HG03342 (cell line): ENCODE measurements at regions not wholly inside any gene's neighbourhood (a gene's known extent, or its start where the extent isn't known, plus 50 kb on each side); places are given as distances from the start of the nearest gene placed in this dataset.

Experiments
- ATAC-seq: cut with Tn5 transposase; IDR thresholded peaks from one replicate; pipeline ENCODE4 v1.9.1; 2021; ENCODE audit warnings: mild to moderate bottlenecking, moderate library complexity; ENCODE audit not compliant: unreplicated experiment

DNA sequence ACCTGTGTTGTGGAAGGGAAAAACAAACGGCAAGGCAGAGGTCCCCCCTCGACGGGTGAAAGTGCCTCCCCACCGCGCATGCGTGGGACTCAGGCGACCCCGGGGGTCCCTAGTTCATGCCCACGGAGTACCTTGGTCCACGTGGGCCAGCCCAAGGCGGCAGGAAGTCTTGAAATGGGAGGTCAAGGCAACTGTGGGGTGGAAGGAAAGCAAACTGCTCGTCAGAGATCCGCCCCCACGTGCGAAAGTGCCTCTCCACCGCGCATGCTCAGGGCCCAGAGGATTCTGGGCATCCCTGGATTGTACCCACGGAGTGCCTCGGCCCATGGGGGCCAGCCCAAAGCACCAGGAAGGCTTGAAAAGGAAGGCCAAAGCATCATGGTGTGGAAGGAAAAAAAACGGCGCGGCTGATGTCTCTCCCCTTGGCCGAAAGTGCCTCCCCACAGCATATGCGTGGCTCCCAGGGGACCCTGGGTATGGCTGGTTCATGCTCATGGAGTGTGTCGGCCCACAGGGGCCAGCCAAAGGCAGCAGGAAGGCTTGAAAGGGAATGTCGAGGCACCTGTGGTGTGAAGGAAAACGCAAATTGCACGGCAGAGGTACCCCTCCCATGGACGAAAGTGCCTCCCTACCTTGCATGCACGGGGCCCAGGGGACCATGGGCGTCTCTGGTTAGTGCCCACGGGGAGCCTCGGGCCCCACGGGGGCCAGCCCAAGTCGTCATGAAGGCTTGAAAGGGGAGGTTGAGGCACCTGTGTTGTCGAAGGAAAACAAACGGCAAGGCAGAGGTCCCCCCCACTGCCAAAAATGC lies 369.7 kb downstream of the ALG10 start:
- ATAC-seq: no peak

DNA sequence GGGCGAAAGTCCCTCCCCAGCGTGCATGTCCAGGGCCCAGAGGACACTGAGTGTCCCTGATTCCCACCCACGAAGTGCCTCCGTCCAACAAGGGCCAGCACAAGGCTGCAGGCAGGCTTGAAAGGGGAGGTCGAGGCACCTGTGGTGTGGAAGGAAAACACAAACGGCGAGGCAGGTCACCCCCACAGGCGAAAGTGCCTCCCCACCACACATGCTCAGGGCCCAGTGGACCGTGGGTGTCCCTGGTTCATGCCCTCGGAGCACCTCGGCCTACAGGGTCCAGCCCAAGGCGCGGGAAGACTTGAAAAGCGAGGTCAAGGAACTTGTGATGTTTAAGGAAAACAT lies 370.4 kb downstream of the ALG10 start:
- ATAC-seq: no peak

DNA sequence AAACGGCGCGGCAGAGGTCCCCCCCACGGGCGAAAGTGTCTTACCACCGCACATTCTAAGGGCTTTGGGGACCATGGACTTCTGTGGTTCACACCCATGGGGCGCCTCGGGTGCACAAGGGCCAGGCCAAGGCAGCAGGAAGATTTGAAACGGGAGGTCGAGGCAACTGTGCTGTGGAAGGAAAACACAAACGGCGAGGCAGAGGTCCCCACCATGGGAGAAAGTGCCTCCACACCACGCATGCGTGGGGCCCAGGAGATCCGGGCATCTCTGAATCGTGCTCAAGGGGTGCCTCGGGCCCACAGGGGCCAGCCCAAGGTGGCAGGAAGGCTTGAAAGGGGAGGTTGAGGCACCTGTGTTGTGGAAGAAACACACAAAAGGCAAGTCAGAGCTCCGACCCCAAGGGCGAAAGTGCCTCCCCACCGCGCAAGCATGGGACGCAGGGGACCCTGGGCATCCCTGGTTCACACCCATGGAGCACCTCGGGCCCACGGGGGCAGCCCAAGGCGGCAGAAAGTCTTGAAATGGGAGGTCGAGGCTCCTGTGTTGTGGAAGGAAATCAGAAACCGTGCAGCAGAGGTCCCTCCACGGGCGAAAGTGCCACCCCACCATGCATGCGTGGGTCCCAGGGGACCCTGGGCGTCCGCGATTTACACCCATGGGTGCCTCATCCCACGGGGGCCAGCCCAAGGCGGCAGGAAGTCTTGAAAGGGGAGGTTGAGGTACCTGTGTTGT lies 371.0 kb downstream of the ALG10 start:
- no peak for ATAC-seq

DNA sequence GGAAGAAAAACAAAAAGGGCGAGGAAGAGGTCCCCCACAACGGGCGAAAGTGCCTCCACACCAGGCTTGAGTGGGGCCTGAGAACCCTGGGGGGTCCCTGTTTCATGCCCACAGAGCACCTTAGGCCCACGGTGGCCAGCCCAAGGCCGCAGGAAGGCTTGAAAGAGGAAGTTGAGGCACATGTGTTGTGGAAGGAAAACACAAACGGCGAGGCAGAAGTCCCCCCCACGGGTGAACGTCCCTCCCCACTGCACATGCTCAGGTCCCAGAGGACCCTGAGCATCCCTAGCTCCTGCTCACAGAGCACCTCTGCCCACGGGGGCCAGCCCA lies 371.5 kb downstream of the ALG10 start:
- ATAC-seq: no peak

DNA sequence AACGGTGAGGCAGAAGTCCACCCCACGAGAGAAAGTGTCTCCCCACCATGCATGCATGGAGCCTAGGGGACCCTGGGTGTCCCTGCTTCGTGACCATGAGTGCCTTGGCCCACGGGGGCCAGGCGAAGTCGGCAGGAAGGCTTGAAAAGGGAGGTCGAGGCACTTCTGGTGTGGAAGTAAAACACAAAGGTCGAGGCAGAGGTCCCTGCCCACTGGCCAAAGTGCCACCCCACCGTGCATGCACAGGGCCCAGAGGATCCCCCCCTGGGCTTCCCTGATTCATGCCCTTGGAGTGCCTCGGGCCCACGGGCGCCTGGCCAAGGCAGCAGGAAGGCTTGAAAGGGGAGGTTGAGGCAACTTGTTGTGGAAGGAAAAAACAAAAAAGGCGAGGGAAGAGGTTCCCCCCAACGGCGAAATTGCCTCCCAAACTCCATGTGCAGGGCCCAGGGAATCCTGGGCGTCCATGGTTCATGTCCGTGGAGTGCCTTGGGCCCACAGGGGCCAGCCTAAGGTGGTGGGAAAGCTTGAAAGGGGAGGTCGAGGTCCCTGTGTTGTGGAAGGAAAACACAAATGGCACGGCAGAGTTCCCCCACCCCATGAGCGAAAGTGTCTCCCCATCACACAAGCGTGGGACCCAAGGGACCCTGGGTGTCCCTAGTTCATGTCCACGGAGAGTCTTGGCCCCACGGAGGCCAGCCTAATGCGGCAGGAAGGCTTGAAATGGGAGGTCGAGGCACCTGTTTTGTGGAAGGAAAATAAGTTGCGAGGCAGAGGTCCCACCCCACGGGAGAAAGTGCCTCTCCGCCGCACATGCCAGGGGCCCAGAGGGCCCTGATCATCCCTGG lies 372.1 kb downstream of the ALG10 start:
- no peak for ATAC-seq

DNA sequence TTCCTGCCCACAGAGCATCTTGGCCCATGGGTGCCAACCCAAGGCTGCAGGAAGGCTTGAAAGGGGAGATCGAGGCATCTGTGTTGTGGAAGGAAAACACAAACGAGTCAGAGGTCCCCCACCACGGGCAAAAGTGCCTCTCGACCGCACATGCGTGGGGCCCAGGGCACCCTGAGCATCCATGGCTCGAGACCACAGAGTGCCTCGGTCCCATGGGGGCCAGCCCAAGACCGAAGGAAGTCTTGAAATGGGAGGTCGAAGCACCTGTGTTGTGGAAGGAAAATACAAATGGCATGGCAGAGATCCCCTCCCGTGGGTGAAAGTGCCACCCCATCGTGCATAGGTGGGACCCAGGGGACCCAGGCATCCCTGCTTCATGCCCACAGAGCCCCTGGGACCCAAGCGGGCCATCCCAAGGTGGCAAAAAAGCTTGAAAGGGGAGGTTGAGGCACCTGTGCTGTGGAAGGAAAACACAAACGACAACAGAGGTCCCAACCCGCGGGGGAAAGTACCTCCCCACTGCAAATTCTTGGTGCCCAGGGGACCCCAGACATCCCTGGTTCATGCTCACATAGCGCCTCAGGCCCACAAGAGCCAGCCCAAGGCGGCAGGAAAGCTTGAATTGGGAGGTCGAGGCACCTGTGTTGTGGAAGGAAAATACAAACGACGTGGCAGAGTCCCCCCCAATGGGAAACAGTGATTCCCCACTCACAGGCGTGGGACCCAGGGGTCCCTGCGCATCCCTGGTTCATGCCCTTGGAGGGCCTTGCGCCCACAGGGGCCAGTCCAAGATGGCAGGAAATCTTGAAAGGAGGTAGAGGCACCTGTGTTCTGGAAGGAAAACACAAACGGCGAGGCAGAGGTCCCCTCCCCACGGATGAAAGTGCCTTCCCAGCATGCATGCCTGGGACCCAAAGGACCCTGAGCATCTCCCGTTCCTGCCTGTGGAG lies 373.0 kb downstream of the ALG10 start:
- no peak for ATAC-seq

DNA sequence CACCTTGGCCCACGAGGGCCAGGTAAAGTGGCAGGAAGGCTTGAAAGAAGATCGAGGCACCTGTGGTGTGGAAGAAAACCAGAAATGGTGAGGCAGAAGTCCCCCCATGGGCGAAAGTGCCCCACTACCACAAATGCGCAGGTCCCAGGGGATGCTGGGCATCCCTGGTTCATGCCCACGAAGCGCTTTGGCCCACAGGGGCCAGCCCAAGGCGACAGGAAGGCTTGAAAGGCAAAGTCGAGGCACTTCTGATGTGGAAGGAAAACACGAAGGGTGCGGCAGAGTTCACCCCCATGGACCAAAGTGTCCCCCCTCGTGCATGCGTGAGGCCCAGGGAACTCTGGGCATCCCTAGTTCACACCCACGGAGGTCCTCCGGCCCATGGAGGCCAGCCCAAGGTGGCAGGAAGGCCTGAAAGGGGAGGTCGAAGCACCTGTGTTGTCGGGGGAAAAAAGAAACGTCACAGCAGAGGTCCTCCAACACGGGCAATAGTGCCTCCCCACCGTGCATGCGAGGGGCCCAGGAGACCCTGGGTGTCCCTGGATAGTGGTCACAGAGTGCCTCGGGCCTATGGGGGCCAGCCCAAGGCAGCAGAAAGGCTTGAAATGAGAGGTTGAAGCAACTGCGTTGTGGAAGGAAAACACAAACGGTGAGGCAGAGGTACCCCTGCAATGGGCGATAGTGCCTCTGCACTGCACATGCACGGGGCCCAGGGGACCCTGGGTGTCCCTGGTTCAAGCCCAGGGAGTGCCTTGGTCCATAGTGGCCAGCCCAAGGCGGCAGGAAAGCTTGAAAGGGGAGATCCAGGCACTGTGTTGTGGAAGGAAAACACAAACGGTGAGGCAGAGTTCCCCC lies 373.9 kb downstream of the ALG10 start:
- ATAC-seq: no peak

DNA sequence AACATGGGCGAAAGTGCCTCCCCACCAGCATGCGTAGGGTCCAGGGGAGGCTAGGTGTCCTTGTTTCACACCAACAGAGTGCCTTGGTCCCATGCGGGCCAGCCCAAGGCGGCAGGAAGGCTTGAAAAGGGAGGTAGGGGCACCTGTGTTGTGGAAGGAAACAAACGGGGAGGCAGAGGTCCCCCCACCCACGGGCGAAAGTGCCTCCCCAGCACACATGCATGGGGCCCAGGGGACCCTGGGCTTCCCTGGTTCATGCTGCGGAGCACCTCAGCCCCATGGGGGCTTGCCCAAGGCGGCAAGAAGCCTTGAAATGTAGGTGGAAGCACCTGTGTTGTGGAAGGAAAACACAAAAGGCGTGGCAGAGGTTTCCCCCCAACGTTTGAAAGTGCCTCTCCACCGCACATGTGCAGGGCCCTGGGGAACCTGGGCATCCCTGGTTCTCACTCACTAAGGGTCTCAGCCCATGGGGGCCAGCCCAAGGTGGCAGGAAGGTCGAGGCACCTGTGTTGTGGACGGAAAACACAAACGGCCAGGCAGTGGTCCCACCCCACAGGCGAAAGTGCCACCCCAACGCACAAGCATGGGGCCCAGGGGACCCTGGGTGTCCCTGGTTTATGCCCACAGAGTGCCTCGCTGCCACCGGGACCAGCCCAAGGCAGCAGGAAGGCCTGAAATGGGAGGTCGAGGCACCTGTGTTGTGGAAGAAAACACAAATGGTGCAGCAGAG lies 374.7 kb downstream of the ALG10 start:
- ATAC-seq: no peak

DNA sequence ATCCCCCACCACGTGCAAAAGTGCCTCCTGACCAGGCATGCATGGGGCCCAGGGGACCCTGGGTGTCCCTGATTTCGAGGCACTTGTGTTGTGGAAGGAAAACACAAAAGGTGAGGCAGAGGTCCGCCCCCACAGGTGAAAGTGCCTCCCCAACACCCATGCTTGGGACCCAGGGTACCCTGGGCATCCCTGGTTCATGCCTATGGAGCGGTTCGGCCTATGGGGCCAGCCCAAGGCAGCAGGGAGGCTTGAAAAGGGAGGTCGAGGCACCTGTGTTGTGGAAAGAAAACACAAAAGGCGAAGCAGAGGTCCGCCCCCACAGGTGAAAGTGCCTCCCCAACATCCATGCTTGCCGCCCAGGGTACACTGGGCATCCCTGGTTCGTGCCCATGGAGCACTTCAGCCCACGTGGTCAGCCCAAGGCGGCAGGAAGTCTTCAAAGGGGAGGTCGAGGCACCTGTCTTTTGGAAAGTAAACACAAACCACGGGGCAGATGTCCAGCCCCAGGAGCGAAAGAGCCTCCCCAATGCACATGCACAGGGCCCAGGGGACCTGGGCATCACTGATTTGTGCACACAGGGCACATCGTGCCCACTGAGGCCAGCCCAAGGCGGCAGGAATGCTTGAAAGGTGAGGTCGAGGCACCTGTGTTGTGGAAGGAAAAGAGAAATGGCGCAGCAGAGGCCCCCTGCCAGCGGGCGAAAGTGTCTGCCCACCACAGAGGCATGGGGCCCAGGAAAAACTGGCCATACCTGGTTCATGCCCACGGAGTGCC lies 375.5 kb downstream of the ALG10 start:
- ATAC-seq: no peak

DNA sequence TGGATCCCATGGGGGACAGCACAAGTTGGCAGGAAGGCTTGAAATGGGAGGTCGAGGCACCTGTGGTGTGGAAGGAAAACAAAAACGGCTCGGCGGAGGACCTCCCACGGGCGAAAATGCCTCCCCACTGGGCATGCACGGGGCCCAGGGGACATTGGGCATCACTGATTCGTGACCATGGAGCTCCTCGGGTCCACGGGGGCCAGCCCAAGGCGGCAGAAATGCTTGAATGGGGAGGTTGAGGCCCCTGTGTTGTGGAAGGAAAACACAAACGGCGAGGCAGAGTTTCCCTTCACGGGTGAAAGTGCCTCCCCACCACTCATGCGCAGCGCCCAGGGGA lies 376.0 kb downstream of the ALG10 start:
- ATAC-seq: no peak

DNA sequence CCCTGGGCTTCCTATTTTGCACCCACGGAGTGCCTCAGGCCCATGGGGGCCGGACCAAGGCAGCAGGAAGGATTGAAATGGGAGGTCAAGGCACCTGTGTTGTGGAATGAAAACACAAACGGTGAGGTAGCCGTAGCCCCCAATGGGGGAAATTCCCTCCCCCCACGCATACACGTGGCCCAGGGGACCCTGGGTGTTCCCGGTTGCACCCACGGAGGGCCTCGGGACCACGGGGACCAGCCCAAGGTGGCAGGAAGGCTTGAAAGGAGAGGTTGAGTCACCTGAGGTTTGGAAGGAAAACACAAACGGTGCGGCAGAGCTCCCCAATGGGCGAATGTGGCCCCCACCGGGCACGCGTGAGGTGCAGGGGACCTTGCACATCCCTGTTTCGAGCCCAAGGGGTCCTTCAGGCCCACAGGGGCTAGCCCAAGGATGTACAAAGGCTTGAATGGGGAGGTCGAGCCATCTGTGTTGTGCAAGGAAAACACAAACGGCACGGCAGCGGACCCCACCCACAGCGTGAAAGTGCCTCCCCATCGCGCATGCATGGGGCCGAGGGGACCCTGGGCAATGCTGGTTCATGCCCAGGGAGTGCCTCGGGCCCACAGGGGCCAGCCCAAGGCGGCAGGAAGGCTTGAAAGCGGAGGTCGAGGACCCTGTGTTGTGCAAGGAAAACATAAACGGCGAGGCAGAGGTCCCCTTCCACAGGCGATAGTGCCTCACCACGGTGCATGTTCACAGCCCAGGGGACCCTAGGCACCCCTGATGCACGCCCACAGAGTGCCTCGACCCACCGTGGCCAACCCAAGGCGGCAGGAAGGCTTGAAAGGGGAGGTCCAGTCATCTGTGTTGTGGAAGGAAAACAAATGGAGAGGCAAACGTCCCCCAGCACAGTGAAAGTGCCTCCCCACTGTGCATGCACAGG lies 376.7 kb downstream of the ALG10 start:
- no peak for ATAC-seq

DNA sequence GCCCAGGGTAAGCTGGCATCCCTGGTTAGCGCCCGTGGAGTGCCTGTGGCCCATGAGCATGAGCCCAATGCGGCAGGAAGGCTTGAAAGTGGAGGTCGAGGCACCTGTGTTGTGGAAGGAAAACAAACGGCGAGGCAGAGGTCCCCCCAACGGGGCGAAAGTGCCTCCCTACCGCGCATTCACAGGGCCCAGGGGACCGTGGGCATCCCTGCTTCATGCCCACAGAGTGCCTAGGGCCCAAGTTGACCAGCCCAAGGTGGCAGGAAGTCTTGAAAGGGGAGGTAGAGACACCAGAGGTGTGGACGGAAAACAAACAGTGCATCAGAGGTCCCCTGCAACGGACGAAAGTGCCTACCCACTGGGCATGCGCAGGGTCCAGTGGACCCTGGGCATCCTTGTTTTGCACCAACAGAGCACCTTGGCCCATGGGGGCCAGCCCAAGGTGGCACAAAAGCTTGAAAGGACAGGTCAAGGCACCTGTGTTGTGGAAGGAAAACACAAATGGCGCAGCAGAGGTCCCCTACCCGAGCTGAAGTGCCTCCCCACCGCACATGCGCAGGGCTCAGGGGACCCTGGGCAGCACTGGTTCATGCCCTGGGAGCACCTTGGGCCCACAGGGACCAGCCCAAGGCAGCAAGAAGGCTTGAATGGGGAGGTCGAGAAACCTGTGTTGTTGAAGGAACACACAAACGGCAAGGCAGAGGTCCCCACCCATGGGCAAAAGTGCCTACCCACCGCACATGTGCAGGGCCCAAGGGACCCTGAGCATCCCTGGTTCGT lies 377.5 kb downstream of the ALG10 start:
- no peak for ATAC-seq

DNA sequence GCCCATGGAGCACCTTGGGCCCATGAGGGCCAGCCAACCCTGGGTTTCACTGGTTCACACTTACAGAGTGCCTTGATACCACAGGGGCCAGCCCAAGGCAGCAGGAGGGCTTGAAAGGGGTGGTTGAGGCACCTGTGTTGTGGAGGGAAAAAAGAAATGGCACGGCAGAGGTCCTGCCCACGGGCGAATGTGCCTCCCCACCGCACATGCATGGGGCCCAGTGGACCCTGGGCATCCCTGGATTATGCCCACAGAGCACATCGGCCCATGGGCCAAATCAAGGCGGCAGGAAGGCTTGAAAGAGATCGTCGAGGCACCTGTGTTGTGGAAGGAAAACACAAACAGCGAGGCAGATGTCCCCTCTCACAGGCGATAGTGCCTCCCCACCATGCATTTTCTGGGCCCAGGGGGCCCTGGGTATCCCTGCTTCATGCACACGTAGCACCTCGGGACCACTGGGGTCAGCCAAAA lies 378.1 kb downstream of the ALG10 start:
- no peak for ATAC-seq

DNA sequence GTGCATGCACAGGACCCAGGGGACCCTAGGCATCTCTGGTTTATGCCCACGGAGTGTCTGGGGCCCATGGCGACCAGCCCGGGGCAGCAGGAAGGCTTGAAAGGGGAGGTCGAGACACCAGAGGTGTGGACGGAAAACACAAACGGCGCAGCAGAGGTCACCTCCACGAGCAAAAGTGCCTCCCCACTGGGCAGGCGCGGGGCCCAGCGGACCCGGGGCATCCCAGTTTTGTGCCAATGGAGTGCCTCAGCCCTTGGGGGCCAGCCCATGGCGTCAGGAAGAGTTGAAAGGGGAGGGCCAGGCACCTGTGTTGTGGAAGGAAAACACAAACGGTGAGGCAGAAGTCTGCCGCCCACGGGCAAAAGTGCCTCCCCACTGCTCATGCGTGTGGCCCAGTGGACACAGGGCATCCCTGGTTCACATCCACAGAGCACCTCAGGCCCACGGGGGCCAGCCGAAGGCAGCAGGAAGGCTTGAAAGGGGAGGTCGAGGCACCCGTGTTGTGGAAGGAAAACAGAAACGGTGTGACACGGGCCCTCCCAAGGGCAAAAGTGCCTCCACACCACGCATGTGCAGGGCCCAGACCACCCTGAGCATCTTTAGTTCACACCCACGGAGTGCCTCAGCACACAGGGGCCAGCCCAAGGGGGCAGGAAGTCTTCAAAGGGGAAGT lies 378.8 kb downstream of the ALG10 start:
- ATAC-seq: no peak

DNA sequence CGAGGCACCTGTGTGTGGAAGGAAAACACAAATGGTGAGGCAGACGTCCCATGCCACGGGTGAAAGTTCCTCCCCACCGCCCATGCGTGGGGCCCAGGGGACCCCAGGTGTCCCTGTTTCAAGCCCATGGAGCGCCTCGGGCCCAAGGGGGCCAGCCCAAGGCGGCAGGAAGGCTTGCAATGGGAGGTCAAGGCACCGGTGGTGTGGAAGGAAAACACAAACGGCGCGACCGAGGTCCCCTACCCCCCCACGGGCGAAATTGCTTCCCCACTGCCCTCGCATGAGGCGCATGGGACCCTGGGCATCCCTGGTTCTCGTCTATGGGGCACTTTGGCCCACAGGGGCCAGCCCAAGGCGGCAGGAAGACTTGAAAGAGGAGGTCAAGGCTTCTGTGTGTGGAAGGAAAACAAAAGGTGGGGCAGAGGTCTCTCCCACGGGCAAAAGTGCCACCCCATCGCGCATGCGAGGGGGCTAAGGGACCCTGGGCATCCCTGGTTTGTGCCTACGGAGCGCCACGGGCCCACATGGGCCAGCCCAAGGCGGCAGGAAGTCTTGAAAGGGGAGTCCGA lies 379.4 kb downstream of the ALG10 start:
- no peak for ATAC-seq
